ENCODE measurements at regions not wholly inside any gene's neighbourhood (a gene's known extent, or its start where the extent isn't known, plus 50 kb on each side); places are given as distances from the start of the nearest gene placed in this dataset.
A peak's percentile ranks its signal among the peaks of the same experiment; 100 is the strongest.

GRCh38 chr11:27201454-27202302 is 161.1 kb downstream of the BBOX1 start:
- Histone ChIP-seq H3K36me3 (no peaks in the 10 kb centered on the region), H3K27me3 (no peaks in the 10 kb centered on the region), H3K27ac (peak overlapping the region; percentile 52), H3K4me3 (no peak overlapping the region), H3K4me1 (peaks cover 41% of the 10 kb centered on the region), H3K9me3 (no peaks in the 10 kb centered on the region)
- intact Hi-C loops (cut with DNase I) = no loop called here
- peak in 1 of 2 donors; percentile 76 for DNase-seq (ENCODE audit: extremely low spot score in 2 of 2)
- TF ChIP-seq POLR2AphosphoS5 (IDR thresholded peaks at IDR 0.05; ENCODE audit: insufficient read depth in 1 of 2, low read depth in 1 of 2) = peak in 1 of 2 donors; percentile 45
- TF ChIP-seq CTCF (IDR thresholded peaks at IDR 0.05) = no peak
- no peak for TF ChIP-seq POLR2A (IDR thresholded peaks at IDR 0.05)

GRCh38 chr11:27200779-27201453 is 160.3 kb downstream of the BBOX1 start:
- intact Hi-C loops (cut with DNase I) = no loop called here
- no peaks in the 10 kb centered on the region for H3K36me3 ChIP-seq
- DNase-seq (ENCODE audit: extremely low spot score in 2 of 2) = no peak
- no peak overlapping the region for H3K4me3 ChIP-seq
- peak overlapping the region; percentile 52 for H3K27ac ChIP-seq
- H3K4me1 ChIP-seq = peaks cover 45% of the 10 kb centered on the region
- no peaks in the 10 kb centered on the region for H3K27me3 ChIP-seq
- no peaks in the 10 kb centered on the region for H3K9me3 ChIP-seq
- TF ChIP-seq CTCF (IDR thresholded peaks at IDR 0.05) (no peak), POLR2A (IDR thresholded peaks at IDR 0.05) (no peak)

GRCh38 chr11:27196203-27196897 is 155.7 kb downstream of the BBOX1 start:
- Histone ChIP-seq H3K27ac (no peak overlapping the region), H3K4me3 (no peak overlapping the region), H3K36me3 (no peaks in the 10 kb centered on the region), H3K9me3 (no peaks in the 10 kb centered on the region), H3K27me3 (no peaks in the 10 kb centered on the region), H3K4me1 (peaks cover 19% of the 10 kb centered on the region)
- no peak for TF ChIP-seq POLR2AphosphoS5 (IDR thresholded peaks at IDR 0.05; ENCODE audit: insufficient read depth in 1 of 2, low read depth in 1 of 2)
- no peak for TF ChIP-seq CTCF (IDR thresholded peaks at IDR 0.05)
- TF ChIP-seq POLR2A (IDR thresholded peaks at IDR 0.05) = no peak
- intact Hi-C loops (cut with DNase I) = no loop called here
- peak in 1 of 2 donors; percentile 37 for DNase-seq (ENCODE audit: extremely low spot score in 2 of 2)

GRCh38 chr11:27195837-27196202 is 155.2 kb downstream of the BBOX1 start:
- no peak for DNase-seq (ENCODE audit: extremely low spot score in 2 of 2)
- intact Hi-C loops (cut with DNase I) = no loop called here
- no peak overlapping the region for H3K27ac ChIP-seq
- no peak overlapping the region for H3K4me3 ChIP-seq
- TF ChIP-seq POLR2A (IDR thresholded peaks at IDR 0.05) (no peak), POLR2AphosphoS5 (IDR thresholded peaks at IDR 0.05; ENCODE audit: insufficient read depth in 1 of 2, low read depth in 1 of 2) (no peak), CTCF (IDR thresholded peaks at IDR 0.05) (no peak)
- H3K4me1 ChIP-seq = peaks cover 14% of the 10 kb centered on the region
- H3K9me3 ChIP-seq = no peaks in the 10 kb centered on the region
- H3K36me3 ChIP-seq = no peaks in the 10 kb centered on the region
- no peaks in the 10 kb centered on the region for H3K27me3 ChIP-seq
